NB4 (cell line): ENCODE measurements at regions not wholly inside any gene's neighbourhood (a gene's known extent, or its start where the extent isn't known, plus 50 kb on each side); places are given as distances from the start of the nearest gene placed in this dataset.

Source experiments
- CTCF ChIP-seq: IDR thresholded peaks from one replicate; pipeline ENCODE4 v1.5.1; 2012; ENCODE audit warnings: low read depth, low read length
- MYC ChIP-seq: IDR thresholded peaks from 2 replicates; pipeline ENCODE4 v1.6.1; 2011; ENCODE audit warnings: low read depth, low read length

GRCh38 chr6:9100869-9101580, 665.7 kb upstream of the SLC35B3 start:
- no peak for TF ChIP-seq MYC
- no peak for TF ChIP-seq CTCF
